ENCODE measurements at regions not wholly inside any gene's neighbourhood (a gene's known extent, or its start where the extent isn't known, plus 50 kb on each side); places are given as distances from the start of the nearest gene placed in this dataset.

GRCh38 chr2:161032635-161033034, 127.6 kb upstream of the TANK start:
- no peak overlapping the region for H3K4me3 ChIP-seq (ENCODE audit: low read depth in 1 of 2, low read length in 2 of 2)
- no peaks in the 10 kb centered on the region for H3K9me3 ChIP-seq (ENCODE audit: control insufficient read depth in 1 of 2, low read length in 2 of 2)
- H3K27ac ChIP-seq (ENCODE audit: low read length): no peak overlapping the region
- H3K27me3 ChIP-seq (ENCODE audit: low read depth, low read length): no peaks in the 10 kb centered on the region
- no peaks in the 10 kb centered on the region for H3K4me1 ChIP-seq (ENCODE audit: control insufficient read depth in 1 of 2, insufficient read depth in 2 of 2, low read length in 2 of 2)
- no peaks in the 10 kb centered on the region for H3K36me3 ChIP-seq (ENCODE audit: control insufficient read depth in 1 of 2, insufficient read depth in 2 of 2, low read length in 2 of 2)

- H3K27me3 ChIP-seq (ENCODE audit: low read depth, low read length): no peaks in the 10 kb centered on the region
- no peaks in the 10 kb centered on the region for H3K36me3 ChIP-seq (ENCODE audit: control insufficient read depth in 1 of 2, insufficient read depth in 2 of 2, low read length in 2 of 2)
- no peak overlapping the region for H3K4me3 ChIP-seq (ENCODE audit: low read depth in 1 of 2, low read length in 2 of 2)
- no peak overlapping the region for H3K27ac ChIP-seq (ENCODE audit: low read length)
- no peaks in the 10 kb centered on the region for H3K9me3 ChIP-seq (ENCODE audit: control insufficient read depth in 1 of 2, low read length in 2 of 2)
- no peaks in the 10 kb centered on the region for H3K4me1 ChIP-seq (ENCODE audit: control insufficient read depth in 1 of 2, insufficient read depth in 2 of 2, low read length in 2 of 2)
Measured at GRCh38 chr2:161033059-161033660, 127.1 kb upstream of the TANK start.

GRCh38 chr2:161036926-161037325, 123.3 kb upstream of the TANK start:
- no peaks in the 10 kb centered on the region for H3K4me1 ChIP-seq (ENCODE audit: control insufficient read depth in 1 of 2, insufficient read depth in 2 of 2, low read length in 2 of 2)
- H3K27me3 ChIP-seq (ENCODE audit: low read depth, low read length): no peaks in the 10 kb centered on the region
- no peaks in the 10 kb centered on the region for H3K36me3 ChIP-seq (ENCODE audit: control insufficient read depth in 1 of 2, insufficient read depth in 2 of 2, low read length in 2 of 2)
- H3K27ac ChIP-seq (ENCODE audit: low read length): no peak overlapping the region
- no peaks in the 10 kb centered on the region for H3K9me3 ChIP-seq (ENCODE audit: control insufficient read depth in 1 of 2, low read length in 2 of 2)
- H3K4me3 ChIP-seq (ENCODE audit: low read depth in 1 of 2, low read length in 2 of 2): no peak overlapping the region

- Histone ChIP-seq H3K9me3 (ENCODE audit: control insufficient read depth in 1 of 2, low read length in 2 of 2) (no peaks in the 10 kb centered on the region), H3K27me3 (ENCODE audit: low read depth, low read length) (no peaks in the 10 kb centered on the region)
Measured at GRCh38 chr2:161039071-161039470, 121.2 kb upstream of the TANK start.

DNA sequence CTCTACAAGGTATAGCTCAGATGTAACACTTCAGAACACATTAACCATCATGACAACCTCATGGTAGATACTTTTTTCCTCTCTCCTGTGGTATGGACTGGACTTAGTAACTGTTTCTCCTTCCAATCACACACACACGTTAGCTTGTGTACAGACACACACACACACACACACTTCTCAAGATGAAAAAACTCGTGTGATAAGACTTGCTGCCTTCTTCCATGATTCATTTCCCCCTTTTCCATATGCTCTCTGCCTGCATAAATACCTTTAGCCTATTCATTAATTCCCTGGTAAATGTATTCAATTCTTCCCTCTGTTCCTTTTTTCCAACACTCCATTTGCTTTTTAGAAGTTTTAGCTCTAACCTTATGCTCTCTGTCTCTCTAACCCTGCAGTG, 118.9 kb upstream of the TANK start:
- Histone ChIP-seq H3K27ac (ENCODE audit: low read length) (no peak overlapping the region), H3K27me3 (ENCODE audit: low read depth, low read length) (no peaks in the 10 kb centered on the region), H3K9me3 (ENCODE audit: control insufficient read depth in 1 of 2, low read length in 2 of 2) (no peaks in the 10 kb centered on the region), H3K4me3 (ENCODE audit: low read depth in 1 of 2, low read length in 2 of 2) (no peak overlapping the region), H3K4me1 (ENCODE audit: control insufficient read depth in 1 of 2, insufficient read depth in 2 of 2, low read length in 2 of 2) (peaks cover 5 to 8% of the 10 kb centered on the region in 2 donors), H3K36me3 (ENCODE audit: control insufficient read depth in 1 of 2, insufficient read depth in 2 of 2, low read length in 2 of 2) (no peaks in the 10 kb centered on the region)

More at GRCh38 chr2:161039071-161039470, 121.2 kb upstream of the TANK start:
- Histone ChIP-seq H3K36me3 (ENCODE audit: control insufficient read depth in 1 of 2, insufficient read depth in 2 of 2, low read length in 2 of 2) (no peaks in the 10 kb centered on the region), H3K4me3 (ENCODE audit: low read depth in 1 of 2, low read length in 2 of 2) (no peak overlapping the region), H3K27ac (ENCODE audit: low read length) (no peak overlapping the region), H3K4me1 (ENCODE audit: control insufficient read depth in 1 of 2, insufficient read depth in 2 of 2, low read length in 2 of 2) (peaks cover 0 to 1% of the 10 kb centered on the region in 2 donors)

DNA sequence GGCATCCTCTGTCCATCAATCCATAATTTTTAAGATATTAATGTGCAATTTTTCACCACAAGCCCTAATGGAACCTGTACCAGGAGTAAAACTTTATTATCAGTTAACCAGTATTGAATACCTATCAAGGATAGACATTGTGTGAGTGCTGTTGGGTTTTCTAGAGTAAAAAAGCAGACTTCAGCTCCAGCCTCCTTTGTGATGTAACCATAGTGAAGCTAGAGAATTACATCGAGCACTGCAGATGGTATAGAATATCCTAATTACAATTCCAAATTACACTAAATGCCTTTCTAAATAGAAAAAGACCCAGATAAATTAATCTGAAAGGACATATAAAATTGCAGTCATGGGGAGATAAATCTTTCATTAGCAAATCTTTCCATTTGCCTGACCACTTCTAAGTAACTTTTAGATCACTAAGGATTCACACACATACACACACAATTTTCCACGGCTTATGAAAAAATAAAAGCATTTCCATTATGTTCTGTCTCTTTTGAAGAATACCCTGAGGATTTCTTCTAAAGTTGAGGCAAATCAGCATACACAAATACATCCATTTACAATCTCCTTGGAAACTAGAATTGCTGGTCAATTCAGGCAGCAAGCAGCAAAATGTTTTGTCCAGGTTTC, 117.1 kb upstream of the TANK start:
- Histone ChIP-seq H3K4me3 (ENCODE audit: low read depth in 1 of 2, low read length in 2 of 2) (no peak overlapping the region), H3K4me1 (ENCODE audit: control insufficient read depth in 1 of 2, insufficient read depth in 2 of 2, low read length in 2 of 2) (peaks cover 5 to 8% of the 10 kb centered on the region in 2 donors), H3K36me3 (ENCODE audit: control insufficient read depth in 1 of 2, insufficient read depth in 2 of 2, low read length in 2 of 2) (no peaks in the 10 kb centered on the region), H3K27ac (ENCODE audit: low read length) (no peak overlapping the region), H3K27me3 (ENCODE audit: low read depth, low read length) (no peaks in the 10 kb centered on the region), H3K9me3 (ENCODE audit: control insufficient read depth in 1 of 2, low read length in 2 of 2) (no peaks in the 10 kb centered on the region)

DNA sequence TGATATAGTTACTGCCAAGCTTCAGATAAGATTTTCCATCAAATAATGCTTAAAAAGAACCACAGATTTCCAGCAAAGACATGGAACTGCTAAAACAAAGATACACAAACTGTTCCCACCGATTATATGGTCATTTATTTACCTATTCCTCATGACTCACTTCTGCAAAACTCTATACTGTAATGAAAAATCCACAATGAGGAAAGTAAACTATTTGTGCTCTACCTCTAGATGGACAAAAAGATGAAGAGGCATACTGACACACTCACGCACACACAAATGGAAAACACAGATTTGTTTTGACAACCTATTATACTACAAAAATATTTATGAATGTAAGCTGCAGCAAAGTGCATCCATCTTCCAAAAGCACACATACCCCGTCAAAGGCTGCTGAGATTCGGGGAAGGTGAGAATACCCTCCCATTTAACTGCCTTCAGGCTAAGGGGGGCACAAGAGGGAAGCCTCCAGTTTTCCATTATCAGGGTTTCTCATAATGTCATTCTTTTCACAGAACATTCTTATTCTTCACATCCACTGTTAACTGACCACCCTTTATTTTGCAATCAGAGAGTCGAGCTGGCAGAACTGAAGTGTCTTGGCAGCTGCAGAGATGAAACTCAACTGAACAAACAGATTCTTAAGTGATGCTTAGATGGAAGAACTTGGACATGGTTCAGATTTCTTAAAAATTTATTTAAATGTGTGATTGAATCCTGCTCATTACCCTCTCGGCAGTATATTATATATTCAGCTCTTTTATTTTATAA, 115.9 kb upstream of the TANK start:
- Histone ChIP-seq H3K36me3 (ENCODE audit: control insufficient read depth in 1 of 2, insufficient read depth in 2 of 2, low read length in 2 of 2) (no peaks in the 10 kb centered on the region), H3K9me3 (ENCODE audit: control insufficient read depth in 1 of 2, low read length in 2 of 2) (no peaks in the 10 kb centered on the region), H3K4me1 (ENCODE audit: control insufficient read depth in 1 of 2, insufficient read depth in 2 of 2, low read length in 2 of 2) (peaks cover 5 to 8% of the 10 kb centered on the region in 2 donors), H3K27me3 (ENCODE audit: low read depth, low read length) (no peaks in the 10 kb centered on the region), H3K27ac (ENCODE audit: low read length) (no peak overlapping the region), H3K4me3 (ENCODE audit: low read depth in 1 of 2, low read length in 2 of 2) (no peak overlapping the region)

DNA sequence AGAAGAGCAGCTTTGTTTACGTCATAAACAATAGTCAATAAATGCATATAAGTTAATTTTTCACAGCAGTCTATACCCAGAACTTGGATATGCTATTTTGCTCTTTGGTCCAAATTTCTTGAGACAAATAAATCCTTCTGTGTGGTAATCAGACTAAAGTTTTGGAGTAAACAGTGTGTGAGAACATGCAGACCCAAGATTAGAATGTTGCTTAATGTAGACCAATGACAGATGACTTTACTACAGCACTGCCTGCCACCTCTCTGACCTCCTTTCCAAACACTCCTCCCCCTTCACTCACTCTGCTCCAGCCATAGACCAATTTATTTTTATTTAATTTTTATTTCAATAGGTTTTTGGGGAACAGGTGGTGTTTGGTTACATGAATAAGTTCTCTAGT, 115.3 kb upstream of the TANK start:
- no peaks in the 10 kb centered on the region for H3K36me3 ChIP-seq (ENCODE audit: control insufficient read depth in 1 of 2, insufficient read depth in 2 of 2, low read length in 2 of 2)
- H3K27me3 ChIP-seq (ENCODE audit: low read depth, low read length): no peaks in the 10 kb centered on the region
- H3K9me3 ChIP-seq (ENCODE audit: control insufficient read depth in 1 of 2, low read length in 2 of 2): no peaks in the 10 kb centered on the region
- no peak overlapping the region for H3K4me3 ChIP-seq (ENCODE audit: low read depth in 1 of 2, low read length in 2 of 2)
- peaks cover 5 to 8% of the 10 kb centered on the region in 2 donors for H3K4me1 ChIP-seq (ENCODE audit: control insufficient read depth in 1 of 2, insufficient read depth in 2 of 2, low read length in 2 of 2)
- no peak overlapping the region for H3K27ac ChIP-seq (ENCODE audit: low read length)

DNA sequence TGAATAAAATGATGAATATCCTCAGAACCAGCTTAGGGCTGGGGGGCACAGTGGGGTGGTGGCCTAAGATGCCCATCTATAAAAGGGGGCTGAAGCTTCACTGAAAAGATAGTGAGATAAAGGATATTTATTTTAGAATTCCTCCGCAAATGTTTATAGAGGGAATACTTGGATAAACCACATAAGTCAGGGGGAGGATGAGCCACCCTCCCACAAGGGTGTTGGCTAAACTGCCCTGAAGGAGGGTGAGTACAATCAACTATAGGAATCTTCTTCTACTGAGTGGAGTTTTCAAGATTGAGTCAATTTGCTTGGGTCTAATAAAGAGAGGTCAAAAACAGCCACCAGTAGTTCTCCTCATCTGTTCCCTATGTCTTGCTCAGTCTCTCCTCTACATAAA, 114.5 kb upstream of the TANK start:
- Histone ChIP-seq H3K4me3 (ENCODE audit: low read depth in 1 of 2, low read length in 2 of 2) (no peak overlapping the region), H3K36me3 (ENCODE audit: control insufficient read depth in 1 of 2, insufficient read depth in 2 of 2, low read length in 2 of 2) (no peaks in the 10 kb centered on the region), H3K27me3 (ENCODE audit: low read depth, low read length) (no peaks in the 10 kb centered on the region), H3K4me1 (ENCODE audit: control insufficient read depth in 1 of 2, insufficient read depth in 2 of 2, low read length in 2 of 2) (peaks cover 5 to 8% of the 10 kb centered on the region in 2 donors), H3K27ac (ENCODE audit: low read length) (no peak overlapping the region), H3K9me3 (ENCODE audit: control insufficient read depth in 1 of 2, low read length in 2 of 2) (no peaks in the 10 kb centered on the region)

GRCh38 chr2:161046876-161047275, 113.4 kb upstream of the TANK start:
- no peaks in the 10 kb centered on the region for H3K27me3 ChIP-seq (ENCODE audit: low read depth, low read length)
- H3K4me1 ChIP-seq (ENCODE audit: control insufficient read depth in 1 of 2, insufficient read depth in 2 of 2, low read length in 2 of 2): peaks cover 5 to 8% of the 10 kb centered on the region in 2 donors
- H3K27ac ChIP-seq (ENCODE audit: low read length): no peak overlapping the region
- no peaks in the 10 kb centered on the region for H3K36me3 ChIP-seq (ENCODE audit: control insufficient read depth in 1 of 2, insufficient read depth in 2 of 2, low read length in 2 of 2)
- no peaks in the 10 kb centered on the region for H3K9me3 ChIP-seq (ENCODE audit: control insufficient read depth in 1 of 2, low read length in 2 of 2)
- no peak overlapping the region for H3K4me3 ChIP-seq (ENCODE audit: low read depth in 1 of 2, low read length in 2 of 2)

- no peaks in the 10 kb centered on the region for H3K27me3 ChIP-seq (ENCODE audit: low read depth, low read length)
- H3K9me3 ChIP-seq (ENCODE audit: control insufficient read depth in 1 of 2, low read length in 2 of 2): no peaks in the 10 kb centered on the region
- H3K4me3 ChIP-seq (ENCODE audit: low read depth in 1 of 2, low read length in 2 of 2): no peak overlapping the region
- peaks cover 5 to 8% of the 10 kb centered on the region in 2 donors for H3K4me1 ChIP-seq (ENCODE audit: control insufficient read depth in 1 of 2, insufficient read depth in 2 of 2, low read length in 2 of 2)
- H3K36me3 ChIP-seq (ENCODE audit: control insufficient read depth in 1 of 2, insufficient read depth in 2 of 2, low read length in 2 of 2): no peaks in the 10 kb centered on the region
- H3K27ac ChIP-seq (ENCODE audit: low read length): no peak overlapping the region
Measured at GRCh38 chr2:161048317-161048716, 111.9 kb upstream of the TANK start.

Measured in muscle layer of duodenum (tissue), 2 donors.